Brain microvascular endothelial cell (primary cell): ENCODE measurements at regions not wholly inside any gene's neighbourhood (a gene's known extent, or its start where the extent isn't known, plus 50 kb on each side); places are given as distances from the start of the nearest gene placed in this dataset.

Source experiments
- DNase-seq: peaks from one replicate; pipeline ENCODE4 v3.0.0-alpha.2; 2020
- H3K27ac ChIP-seq: fragments of 250-450 bp; sonication (Bioruptor Pico); 2 replicates; pipeline ENCODE4 v1.5.1; 2020; ENCODE audit warnings: mild to moderate bottlenecking, moderate library complexity
- H3K27me3 ChIP-seq: fragments of 250-450 bp; sonication (Bioruptor Pico); replicated peaks from 2 replicates; pipeline ENCODE4 v1.5.1; 2020; ENCODE audit warnings: mild to moderate bottlenecking
- H3K36me3 ChIP-seq: fragments of 250-450 bp; sonication (Bioruptor Pico); replicated peaks from 2 replicates; pipeline ENCODE4 v1.5.1; 2020; ENCODE audit warnings: mild to moderate bottlenecking
- H3K4me3 ChIP-seq: 2 replicates; pipeline ENCODE4 v1.5.1; 2011; ENCODE audit warnings: low read depth, mild to moderate bottlenecking, control low read depth, low read length, moderate library complexity
- CTCF ChIP-seq: IDR thresholded peaks from 2 replicates; pipeline ENCODE4 v1.5.1; 2011; ENCODE audit warnings: low read depth, mild to moderate bottlenecking, moderate library complexity, low read length, control low read depth, inconsistent platforms; ENCODE audit errors: missing control alignments
- in situ Hi-C: cut with HindIII; loops from 2 replicates; pipeline ENCODE4 v1.10.0; 2017; ENCODE audit warnings: low sequenced_read_pairs, low pct_ligation_motif_present

- in situ Hi-C loops, result no loop called here
- Histone ChIP-seq H3K27me3 (no peaks in the 10 kb centered on the region), H3K27ac (no peak overlapping the region)
Measured at GRCh38 chr1:201589186-201589585, 50.3 kb downstream of the NAV1 start.

GRCh38 chr1:201590474-201590873 is 51.5 kb downstream of the NAV1 start:
- no peak for DNase-seq
- no peak overlapping the region for H3K27ac ChIP-seq
- no peaks in the 10 kb centered on the region for H3K27me3 ChIP-seq
- TF ChIP-seq CTCF, result no peak
- in situ Hi-C loops, result no loop called here
- no peak overlapping the region for H3K4me3 ChIP-seq
- peaks cover 6% of the 10 kb centered on the region for H3K36me3 ChIP-seq

More at GRCh38 chr1:201589186-201589585, 50.3 kb downstream of the NAV1 start:
- peaks cover 6% of the 10 kb centered on the region for H3K36me3 ChIP-seq
- TF ChIP-seq CTCF, result no peak
- H3K4me3 ChIP-seq, result no peak overlapping the region
- DNase-seq, result no peak

GRCh38 chr1:201591348-201591747 is 52.4 kb downstream of the NAV1 start:
- in situ Hi-C loops, result no loop called here
- H3K27me3 ChIP-seq, result no peaks in the 10 kb centered on the region
- TF ChIP-seq CTCF, result no peak
- H3K36me3 ChIP-seq, result peaks cover 11% of the 10 kb centered on the region
- no peak for DNase-seq
- H3K27ac ChIP-seq, result no peak overlapping the region
- H3K4me3 ChIP-seq, result no peak overlapping the region

GRCh38 chr1:201591981-201592380 is 53.1 kb downstream of the NAV1 start:
- in situ Hi-C loops, result no loop called here
- no peak overlapping the region for H3K27ac ChIP-seq
- H3K27me3 ChIP-seq, result no peaks in the 10 kb centered on the region
- no peak for DNase-seq
- peaks cover 14% of the 10 kb centered on the region for H3K36me3 ChIP-seq
- no peak for TF ChIP-seq CTCF
- H3K4me3 ChIP-seq, result no peak overlapping the region

GRCh38 chr1:201593200-201593921 is 54.4 kb downstream of the NAV1 start:
- DNase-seq, result peak; percentile 86
- Histone ChIP-seq H3K27me3 (no peaks in the 10 kb centered on the region), H3K27ac (peak overlapping the region; percentile 65), H3K4me3 (no peak overlapping the region), H3K36me3 (peaks cover 17% of the 10 kb centered on the region)
- in situ Hi-C loops, result no loop called here
- no peak for TF ChIP-seq CTCF

- in situ Hi-C loops, result no loop called here
- H3K27ac ChIP-seq, result no peak overlapping the region
- no peak for DNase-seq
- no peak overlapping the region for H3K4me3 ChIP-seq
- no peaks in the 10 kb centered on the region for H3K27me3 ChIP-seq
- H3K36me3 ChIP-seq, result peaks cover 17% of the 10 kb centered on the region
- no peak for TF ChIP-seq CTCF
Measured at GRCh38 chr1:201594575-201595245, 55.8 kb downstream of the NAV1 start.
